HG03571 (cell line): ENCODE measurements at regions not wholly inside any gene's neighbourhood (a gene's known extent, or its start where the extent isn't known, plus 50 kb on each side); places are given as distances from the start of the nearest gene placed in this dataset.
"Not testable (repeated sequence)": the region's sequence is repeated elsewhere in the genome, so short reads cannot be mapped to it uniquely, and the experiment has no call there.

Experiments used
- ATAC-seq: cut with Tn5 transposase; IDR thresholded peaks from one replicate; pipeline ENCODE4 v1.9.1; 2021; ENCODE audit not compliant: unreplicated experiment

GRCh38 chr4:158313566-158313965 lies 103.3 kb downstream of the TMEM144 start:
- ATAC-seq, result no peak

- ATAC-seq, result no peak
These were observed 104.6 kb downstream of the TMEM144 start for GRCh38 chr4:158314756-158315487.

GRCh38 chr4:158315706-158316105 lies 105.4 kb downstream of the TMEM144 start:
- no peak for ATAC-seq

DNA sequence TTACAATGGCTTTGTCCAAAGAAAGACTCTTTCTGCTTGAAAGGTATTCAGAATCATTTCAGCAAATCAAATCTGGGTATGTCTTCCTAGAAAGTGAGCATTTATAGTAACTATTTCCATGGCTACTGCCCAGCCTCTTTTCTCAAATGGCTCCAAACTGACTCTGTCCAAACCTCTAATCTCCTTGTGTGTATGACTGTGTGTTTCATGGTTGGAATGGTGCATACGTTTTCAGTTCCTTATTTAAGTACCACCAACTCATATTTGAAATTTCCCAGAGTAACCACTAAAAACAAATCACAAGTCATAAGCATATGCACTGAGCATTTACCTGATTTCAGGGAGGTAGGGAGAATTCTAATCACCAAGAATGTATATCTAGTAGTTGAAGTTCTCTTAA lies 106.0 kb downstream of the TMEM144 start:
- ATAC-seq, result peak; percentile 43

DNA sequence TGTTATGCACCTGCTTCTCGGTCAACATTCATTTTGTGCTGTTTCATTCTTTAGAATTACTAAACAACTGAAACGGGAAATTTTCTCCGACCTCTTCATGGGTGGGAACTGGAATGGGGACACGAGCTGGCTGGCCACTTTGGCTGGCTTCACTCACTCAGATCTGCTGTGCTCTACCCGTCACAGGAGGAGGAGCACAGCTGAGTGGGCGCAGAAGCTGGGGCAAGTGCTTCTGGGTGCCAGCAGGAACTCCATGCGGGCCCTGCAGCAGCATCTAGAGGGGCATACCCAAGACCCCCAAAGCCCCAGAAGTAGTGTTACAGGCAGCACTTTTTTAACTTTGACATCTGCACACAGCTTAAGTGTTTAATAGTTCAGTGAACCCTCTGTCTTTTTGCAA lies 109.6 kb downstream of the TMEM144 start:
- ATAC-seq, result no peak

DNA sequence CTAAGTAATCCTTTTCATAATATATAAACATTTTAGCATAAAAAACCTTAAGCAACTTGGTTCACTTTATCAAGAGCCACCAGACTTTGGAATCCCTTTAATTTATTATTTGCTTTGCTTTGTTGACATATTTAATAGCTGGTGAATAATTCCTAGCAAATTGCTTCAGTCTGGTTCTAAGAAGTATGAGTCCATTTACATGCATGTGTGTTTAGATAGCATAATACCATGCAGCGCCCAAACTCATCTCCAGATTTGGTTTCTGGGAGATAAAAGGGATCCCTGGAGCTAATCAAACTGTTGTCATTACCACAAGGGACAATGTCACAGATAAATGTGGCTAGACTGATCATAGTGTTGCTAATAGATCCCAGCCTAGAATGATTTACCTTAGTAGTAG lies 111.8 kb downstream of the TMEM144 start:
- ATAC-seq, result no peak

GRCh38 chr4:158327525-158327924 lies 117.2 kb downstream of the TMEM144 start:
- no peak for ATAC-seq

DNA sequence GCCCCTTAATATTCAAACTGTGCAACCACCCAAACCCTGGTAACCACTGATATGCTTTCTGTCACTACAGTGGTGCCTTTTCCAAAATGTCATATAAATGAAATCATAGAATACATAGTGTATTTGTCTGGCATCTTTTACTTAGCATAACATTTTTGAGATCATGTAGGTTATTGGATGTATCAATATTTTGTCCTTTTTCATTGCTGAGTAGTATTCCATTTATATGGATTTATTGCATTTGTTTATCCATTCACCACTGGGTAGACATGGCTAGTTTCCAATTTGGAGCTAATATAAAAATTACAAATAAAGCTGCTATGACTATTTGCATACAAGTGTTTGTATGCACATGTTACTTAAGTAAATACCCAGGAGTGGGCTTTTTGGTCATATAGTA lies 121.6 kb downstream of the TMEM144 start:
- ATAC-seq, result no peak

DNA sequence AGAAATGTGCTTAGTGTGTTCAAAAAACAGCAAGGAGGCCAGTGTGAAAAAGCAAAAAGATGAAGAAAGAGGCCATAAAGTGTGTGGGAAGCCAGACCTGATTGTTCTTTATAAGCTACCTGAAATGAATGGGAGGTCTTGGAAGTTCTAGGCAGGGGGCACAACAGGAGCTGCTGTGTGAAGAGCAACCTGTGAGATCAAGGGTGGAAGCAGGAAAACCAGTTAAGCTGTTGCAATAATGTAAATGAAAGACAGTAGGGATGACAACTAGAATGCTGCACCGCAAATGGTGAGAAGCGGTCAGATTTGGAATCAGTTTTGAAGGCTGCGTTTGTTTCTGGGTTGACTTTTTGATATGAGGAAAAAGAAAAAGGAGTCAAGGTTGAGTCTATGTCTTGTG lies 123.5 kb downstream of the TMEM144 start:
- ATAC-seq, result no peak

DNA sequence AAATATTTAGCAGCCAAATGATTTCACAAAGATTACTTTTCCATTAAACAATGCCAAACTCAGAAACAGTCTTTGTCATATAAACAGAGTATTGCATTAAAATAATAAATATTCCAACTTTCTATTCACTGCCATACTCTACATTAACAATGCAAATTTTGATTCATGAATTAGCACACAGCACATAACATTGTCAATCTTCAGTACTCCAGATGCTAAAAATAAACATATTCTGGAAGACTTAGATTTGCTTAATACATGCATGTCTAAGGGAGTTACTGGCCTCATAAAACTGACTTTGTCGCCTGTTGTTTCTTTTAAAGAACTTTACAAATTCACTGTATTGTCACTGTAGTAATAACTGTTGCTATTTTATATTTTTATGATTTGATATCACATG lies 131.6 kb downstream of the TMEM144 start:
- ATAC-seq, result no peak

- ATAC-seq, result no peak
These were observed 136.3 kb downstream of the TMEM144 start for GRCh38 chr4:158346576-158346975.

DNA sequence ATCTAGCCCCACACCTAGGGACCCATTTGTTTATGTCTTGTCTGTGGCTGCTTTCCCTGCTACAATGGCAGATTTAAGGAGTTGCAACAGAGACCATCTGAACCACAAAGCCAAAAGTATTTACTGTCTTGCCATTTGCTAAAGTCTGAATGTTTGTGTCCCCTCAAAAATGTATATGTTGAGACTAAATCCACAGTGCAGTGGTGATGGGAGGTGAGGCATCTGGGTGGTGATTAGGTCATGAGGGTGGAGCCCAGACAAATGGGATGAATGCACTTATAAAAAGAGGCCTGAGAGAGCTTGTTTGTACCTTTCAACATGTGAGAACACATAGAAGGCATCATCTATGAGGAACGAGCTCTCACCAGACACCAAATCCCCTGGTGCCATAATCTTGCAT lies 137.3 kb downstream of the TMEM144 start:
- no peak for ATAC-seq

GRCh38 chr4:158350161-158350560 lies 139.9 kb downstream of the TMEM144 start:
- ATAC-seq, result no peak

GRCh38 chr4:158353541-158354304 lies 143.4 kb downstream of the TMEM144 start:
- no peak for ATAC-seq

GRCh38 chr4:158356301-158356700 lies 146.0 kb downstream of the TMEM144 start:
- no peak for ATAC-seq

DNA sequence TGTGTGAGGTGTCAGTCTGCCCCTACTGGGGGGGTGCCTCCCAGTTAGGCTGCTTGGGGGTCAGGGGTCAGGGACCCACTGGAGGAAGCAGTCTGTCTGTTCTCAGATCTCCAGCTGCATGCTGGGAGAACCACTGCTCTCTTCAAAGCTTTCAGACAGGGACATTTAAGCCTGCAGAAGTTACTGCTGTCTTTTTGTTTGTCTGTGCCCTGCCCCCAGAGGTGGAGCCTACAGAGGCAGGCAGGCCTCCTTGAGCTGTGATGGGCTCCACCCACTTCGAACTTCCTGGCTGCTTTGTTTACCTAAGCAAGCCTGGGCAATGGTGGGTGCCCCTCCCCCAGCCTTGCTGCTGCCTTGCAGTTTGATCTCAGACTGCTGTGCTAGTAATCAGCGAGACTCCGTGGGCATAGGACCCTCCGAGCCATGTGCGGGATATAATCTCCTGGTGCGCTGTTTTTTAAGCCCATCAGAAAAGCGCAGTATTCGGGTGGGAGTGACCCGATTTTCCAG lies 153.7 kb upstream of the RXFP1 start:
- ATAC-seq, result not testable (repeated sequence)

DNA sequence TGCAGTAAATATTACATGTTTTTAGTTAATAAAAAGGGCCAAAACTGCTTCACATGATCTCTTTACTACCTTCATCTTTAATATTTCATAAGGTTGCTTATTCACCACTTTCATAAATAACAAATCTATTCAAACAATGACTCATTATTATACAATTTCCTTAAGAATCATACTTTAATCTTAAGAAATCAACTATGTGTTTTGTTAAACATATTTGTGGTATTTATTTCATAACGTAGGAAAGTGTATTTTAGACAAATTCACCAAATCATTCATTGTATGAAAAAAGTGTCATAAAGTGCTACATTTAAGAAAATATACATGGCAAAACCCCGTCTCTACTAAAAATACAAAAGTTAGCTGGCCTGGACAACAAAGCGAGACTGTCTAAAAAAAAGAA lies 150.5 kb upstream of the RXFP1 start:
- ATAC-seq, result no peak

GRCh38 chr4:158374318-158374717 lies 147.4 kb upstream of the RXFP1 start:
- no peak for ATAC-seq

DNA sequence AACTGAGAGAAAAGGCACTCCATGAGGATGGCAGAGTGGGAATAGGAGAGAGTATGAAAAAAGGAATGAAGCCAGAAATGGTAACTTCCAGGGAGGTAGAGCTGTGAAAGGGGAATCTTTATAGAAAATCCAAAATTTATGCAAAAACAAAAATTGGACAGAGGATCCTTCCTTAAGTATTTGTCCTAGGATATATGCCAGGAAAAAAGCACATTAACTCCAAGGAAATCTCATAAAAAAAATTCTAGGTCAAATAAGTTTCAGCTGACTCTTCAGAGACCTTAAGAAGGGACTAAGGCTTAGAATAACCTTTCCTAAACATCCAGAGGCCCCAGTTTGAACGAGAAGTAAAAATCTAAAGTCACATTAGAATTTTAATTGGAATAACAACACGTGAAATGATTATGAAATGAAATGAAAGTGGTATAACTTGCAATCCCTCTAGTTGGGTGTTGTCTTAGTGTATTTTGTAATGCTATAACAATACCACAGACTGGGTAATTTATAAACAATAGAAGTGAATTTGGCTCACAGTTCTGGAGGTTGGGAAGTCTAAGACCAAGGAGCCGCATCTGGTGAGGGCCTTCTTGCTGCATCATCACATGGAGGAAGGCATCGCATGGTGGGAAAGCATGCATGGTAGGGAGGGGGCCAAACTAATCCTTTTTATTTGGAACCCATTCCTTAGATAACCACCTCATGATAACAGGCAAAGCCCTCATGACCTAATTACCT lies 145.4 kb upstream of the RXFP1 start:
- ATAC-seq, result no peak

GRCh38 chr4:158384414-158384813 lies 137.3 kb upstream of the RXFP1 start:
- no peak for ATAC-seq

DNA sequence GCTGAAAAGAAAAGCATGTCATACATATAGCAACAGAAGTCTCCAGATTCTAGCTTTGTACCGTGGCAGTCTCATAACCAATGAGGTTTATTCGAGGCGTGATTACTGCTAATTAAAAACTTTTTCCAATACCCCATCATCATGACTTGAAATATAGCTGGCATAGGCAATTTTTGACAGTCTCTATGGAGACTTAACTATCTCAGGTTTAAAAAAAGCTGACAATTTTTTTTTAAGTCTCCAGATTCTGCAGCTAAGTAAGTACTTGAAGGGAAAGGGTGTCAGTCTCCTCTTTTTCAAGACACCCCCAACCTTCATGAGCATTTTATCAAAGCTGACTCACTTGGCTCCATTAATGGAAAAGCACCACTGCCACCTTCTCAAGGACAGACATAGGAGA lies 126.3 kb upstream of the RXFP1 start:
- ATAC-seq, result no peak

DNA sequence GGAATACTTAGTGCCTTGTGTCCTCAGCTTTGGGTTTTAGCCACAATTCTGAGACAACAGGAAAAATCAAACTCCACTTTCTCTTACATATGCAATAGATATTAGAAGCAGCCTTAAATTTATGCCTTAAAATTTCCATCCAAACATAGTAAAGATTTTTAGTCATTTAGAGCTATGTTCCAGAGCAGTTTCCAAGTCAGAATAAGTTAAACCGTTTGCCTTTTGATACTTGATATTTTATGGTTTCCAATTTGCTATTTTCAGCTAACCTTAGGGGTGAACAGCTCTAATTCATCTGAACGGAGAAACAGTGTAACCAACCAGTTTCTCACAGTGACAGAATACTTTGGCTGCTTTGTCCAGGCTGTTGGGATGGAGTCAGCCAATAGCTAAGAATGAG lies 125.8 kb upstream of the RXFP1 start:
- ATAC-seq, result no peak
